ENCODE measurements at regions not wholly inside any gene's neighbourhood (a gene's known extent, or its start where the extent isn't known, plus 50 kb on each side); places are given as distances from the start of the nearest gene placed in this dataset.

DNA sequence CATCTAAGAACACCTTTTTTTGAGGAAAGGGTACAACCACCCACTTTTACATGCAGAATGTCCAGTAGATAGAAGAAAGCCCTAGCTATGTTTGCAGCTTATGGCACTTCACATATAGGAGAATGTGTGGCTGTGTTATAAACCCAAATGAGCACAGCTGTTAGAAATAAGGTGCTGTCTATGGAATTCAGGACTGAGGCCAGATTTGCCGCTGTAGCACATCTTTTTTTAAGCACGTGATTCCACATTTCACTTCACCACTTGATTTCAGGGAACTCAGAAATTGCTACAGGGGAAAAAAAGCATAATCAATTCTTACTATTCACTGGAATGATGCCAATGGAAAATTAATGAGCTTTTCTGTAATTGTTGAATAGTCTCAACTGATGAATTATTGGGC, 147.2 kb upstream of the ADAMTS5 start:
- H3K27ac ChIP-seq (ENCODE audit: insufficient read depth, low read depth, low read length) = no peak overlapping the region
- no peak overlapping the region for H3K4me2 ChIP-seq (ENCODE audit: insufficient read depth, low read length)
- H3K79me2 ChIP-seq (ENCODE audit: control insufficient read depth, insufficient read depth, low read length) = no peaks in the 10 kb centered on the region
- H3K9me3 ChIP-seq (replicated peaks; ENCODE audit: control insufficient read depth, insufficient read depth, low read length) = no peaks in the 10 kb centered on the region
- no peak for FAIRE-seq
- H3K27me3 ChIP-seq (ENCODE audit: control insufficient read depth in 2 of 2, insufficient read depth in 2 of 2, low read length in 2 of 2) = no peaks in the 10 kb centered on the region
- no peaks in the 10 kb centered on the region for H3K4me1 ChIP-seq (ENCODE audit: control insufficient read depth, extremely low read depth, insufficient read depth, low read length)
- dilution Hi-C loops (cut with MboI; ENCODE audit: extremely low pct_ligation_motif_present, low sequenced_read_pairs) (no loop called here), intact Hi-C loops (cut with micrococcal nuclease) (no loop called here)
- H4K20me1 ChIP-seq (replicated peaks; ENCODE audit: control insufficient read depth, extremely low read depth, insufficient read depth, low read length) = no peaks in the 10 kb centered on the region
- no TSS peak for BruUV-seq (replicated peaks)
- no peak overlapping the region for H2AFZ ChIP-seq (ENCODE audit: low read depth, low read length)
- no peaks in the 10 kb centered on the region for H3K9me1 ChIP-seq (replicated peaks; ENCODE audit: control insufficient read depth, extremely low read depth, insufficient read depth, low read length)
- no peaks in the 10 kb centered on the region for H3K36me3 ChIP-seq (ENCODE audit: control insufficient read depth in 2 of 2, extremely low read depth in 1 of 2, insufficient read depth in 2 of 2, low read length in 2 of 2)
- no peak for TF ChIP-seq FOS (IDR thresholded peaks at IDR 0.05; ENCODE audit: borderline replicate concordance, insufficient read depth, low read length)
- TF ChIP-seq CTCF (IDR thresholded peaks at IDR 0.05; ENCODE audit: extremely low read depth in 1 of 2, insufficient read depth in 1 of 2, low read depth in 1 of 2, low read length in 2 of 2) = no peak
- TF ChIP-seq POLR2AphosphoS5 (IDR thresholded peaks at IDR 0.05; ENCODE audit: insufficient read depth, low read depth, low read length) = no peak
- TF ChIP-seq MYC (IDR thresholded peaks at IDR 0.05; ENCODE audit: low read depth, low read length) = no peak
- TF ChIP-seq MAX (IDR thresholded peaks at IDR 0.05; ENCODE audit: insufficient read depth, insufficient read length) = no peak
- TF ChIP-seq GATA2 (IDR thresholded peaks at IDR 0.05; ENCODE audit: insufficient read depth, insufficient read length, low read depth, low read length) = no peak
- no peak for TF ChIP-seq POLR2A (IDR thresholded peaks at IDR 0.05; ENCODE audit: low read depth, low read length)
- TF ChIP-seq JUN (IDR thresholded peaks at IDR 0.05; ENCODE audit: borderline replicate concordance, insufficient read depth, insufficient read length, low read depth) = no peak
- no peak for TF ChIP-seq EZH2 (IDR thresholded peaks at IDR 0.05; ENCODE audit: borderline replicate concordance, low read depth, low read length, severe bottlenecking)
- ChIA-PET CTCF (no interaction called here), POLR2A (no interaction called here)
- no peak overlapping the region for H3K4me3 ChIP-seq (replicated peaks in 1 of 3; ENCODE audit: insufficient read depth in 1 of 3, low read depth in 1 of 3, low read length in 3 of 3)
- no peak overlapping the region for H3K9ac ChIP-seq (replicated peaks; ENCODE audit: extremely low read depth, insufficient read depth, low read length)
- DNase-seq (ENCODE audit: low read depth, low spot score) = no peak
